AG10803 (cell line): ENCODE measurements at regions not wholly inside any gene's neighbourhood (a gene's known extent, or its start where the extent isn't known, plus 50 kb on each side); places are given as distances from the start of the nearest gene placed in this dataset.

Experiments used
- DNase-seq: peaks from one replicate; pipeline ENCODE4 v3.0.0; 2010; ENCODE audit warnings: low read depth
- H3K4me3 ChIP-seq: 2 replicates; pipeline ENCODE4 v1.5.1; 2011; ENCODE audit warnings: mild to moderate bottlenecking, low read length, control low read depth
- CTCF ChIP-seq: conservative IDR thresholded peaks from 2 replicates; pipeline ENCODE4 v1.5.1; 2011; ENCODE audit warnings: mild to moderate bottlenecking, low read length, control low read depth, inconsistent platforms

- peak; percentile 60 for DNase-seq
- no peak for TF ChIP-seq CTCF
- H3K4me3 ChIP-seq = no peak overlapping the region
Measured at GRCh38 chr15:38054488-38054887, 120.0 kb downstream of the TMCO5A start.

GRCh38 chr15:38058596-38059075 lies 124.2 kb downstream of the TMCO5A start:
- TF ChIP-seq CTCF = no peak
- H3K4me3 ChIP-seq = no peak overlapping the region
- no peak for DNase-seq

GRCh38 chr15:38059665-38060064 lies 125.2 kb downstream of the TMCO5A start:
- TF ChIP-seq CTCF = no peak
- H3K4me3 ChIP-seq = no peak overlapping the region
- DNase-seq = no peak

GRCh38 chr15:38061856-38062649 lies 127.6 kb downstream of the TMCO5A start:
- no peak for DNase-seq
- TF ChIP-seq CTCF = no peak
- H3K4me3 ChIP-seq = no peak overlapping the region

GRCh38 chr15:38062696-38063095 lies 128.3 kb downstream of the TMCO5A start:
- no peak for TF ChIP-seq CTCF
- peak; percentile 65 for DNase-seq

GRCh38 chr15:38065721-38066345 lies 131.4 kb downstream of the TMCO5A start:
- no peak for DNase-seq
- H3K4me3 ChIP-seq = no peak overlapping the region
- no peak for TF ChIP-seq CTCF

More at GRCh38 chr15:38062696-38063095, 128.3 kb downstream of the TMCO5A start:
- no peak overlapping the region for H3K4me3 ChIP-seq

- DNase-seq = no peak
- no peak for TF ChIP-seq CTCF
- H3K4me3 ChIP-seq = no peak overlapping the region
Measured at GRCh38 chr15:38066612-38067011, 132.2 kb downstream of the TMCO5A start.
